ENCODE measurements at regions not wholly inside any gene's neighbourhood (a gene's known extent, or its start where the extent isn't known, plus 50 kb on each side); places are given as distances from the start of the nearest gene placed in this dataset.
A peak's percentile ranks its signal among the peaks of the same experiment; 100 is the strongest.

DNA sequence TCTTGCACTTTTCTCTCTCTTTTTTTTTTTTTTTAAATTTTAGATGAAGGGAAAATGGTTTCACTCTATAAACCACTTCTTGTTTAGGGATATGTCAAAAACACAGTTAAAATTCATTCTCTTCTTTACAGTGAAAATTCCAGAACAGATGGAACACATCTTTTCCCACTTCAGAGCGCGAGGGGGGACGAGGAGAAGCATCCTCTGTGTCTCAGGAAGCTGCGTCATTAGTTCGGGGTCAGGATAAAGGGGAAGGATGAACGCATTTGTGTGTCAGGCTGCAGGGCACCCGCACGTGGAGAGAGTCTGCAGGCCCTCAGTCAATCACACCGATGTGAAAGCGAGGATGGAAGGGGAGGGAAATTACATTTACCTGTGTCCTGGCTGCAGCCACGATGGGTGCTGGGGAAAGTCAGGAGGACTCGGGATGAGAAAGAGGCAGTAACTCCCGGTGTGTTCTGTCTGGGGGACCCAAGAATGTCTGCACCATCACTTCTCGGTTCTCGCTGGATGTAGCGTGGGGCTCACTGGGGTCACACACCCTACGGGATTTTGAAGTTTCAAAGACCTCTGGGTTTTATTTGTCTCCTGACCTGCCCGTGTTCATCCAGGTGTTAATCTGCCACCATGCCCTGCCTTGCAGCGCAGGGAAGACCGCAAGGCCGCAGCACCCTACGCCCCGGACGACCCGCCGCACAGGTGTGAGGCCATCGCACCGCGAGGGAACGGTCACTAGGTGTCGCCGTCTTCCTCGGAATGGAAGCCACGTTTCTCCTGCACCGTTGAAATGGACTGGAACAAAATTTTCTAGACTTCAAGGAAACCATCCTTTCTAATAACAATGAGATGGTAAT is 66.7 kb upstream of the PITRM1 start:
- DNase-seq (ENCODE audit: low read depth in 2 of 2) = peak; percentile 37 to 58

DNA sequence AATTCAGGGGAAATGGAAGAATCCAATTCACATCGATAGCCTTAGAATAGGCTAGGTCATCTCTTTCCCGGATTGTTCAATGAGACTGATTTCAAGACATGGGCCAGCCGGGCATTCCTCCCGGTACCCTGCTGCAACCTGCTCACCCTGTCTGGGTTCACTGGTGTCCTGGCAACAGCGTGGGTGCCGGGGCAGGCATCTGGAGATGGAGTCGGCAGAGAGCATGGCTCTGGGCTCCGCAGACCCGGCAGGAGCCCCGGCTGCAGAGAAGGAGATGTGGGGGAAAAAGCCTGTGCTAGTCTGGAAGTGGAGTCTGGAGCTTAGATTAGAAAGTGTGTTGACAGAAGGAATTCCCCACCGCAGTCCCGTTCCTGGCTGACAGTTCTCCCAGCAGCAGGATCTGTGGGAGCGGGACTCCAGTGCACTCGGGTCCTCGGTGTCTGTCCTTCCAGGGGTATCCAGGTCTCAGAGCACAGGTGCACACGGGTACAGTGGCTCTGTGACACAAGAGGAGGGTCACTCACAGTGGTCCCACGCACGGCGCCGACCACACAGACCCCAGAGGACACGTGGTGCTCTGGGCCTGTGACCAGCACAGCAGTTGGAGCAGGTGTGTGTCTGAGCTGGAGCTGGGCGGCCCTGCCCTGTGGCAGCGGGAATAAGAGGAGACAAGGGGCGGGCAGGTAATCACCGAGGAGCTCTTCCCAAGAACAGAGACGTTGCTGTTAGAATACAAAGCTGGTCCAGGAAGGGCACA is 65.7 kb upstream of the PITRM1 start:
- DNase-seq (ENCODE audit: low read depth in 2 of 2) = no peak

DNA sequence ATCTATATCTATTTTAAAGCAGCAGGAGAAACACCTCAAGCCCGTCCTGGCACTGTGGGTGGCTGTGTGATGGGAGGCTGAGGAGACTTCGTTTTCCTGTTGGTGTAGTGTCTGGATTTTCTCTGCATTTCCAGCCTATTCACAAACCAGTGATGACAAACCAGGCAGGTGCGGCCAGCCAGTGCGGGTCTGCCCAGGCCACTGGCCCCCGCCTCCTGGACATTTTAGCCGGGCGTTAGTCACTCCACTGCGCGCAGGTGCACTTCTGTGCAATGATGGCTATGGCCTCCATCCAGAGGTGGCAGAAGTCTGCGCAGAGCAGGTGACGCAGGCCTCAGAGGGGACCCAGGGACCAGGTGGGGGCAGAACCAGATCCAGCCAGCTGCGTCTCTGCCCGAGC is 64.9 kb upstream of the PITRM1 start:
- DNase-seq (ENCODE audit: low read depth in 2 of 2) = no peak

DNA sequence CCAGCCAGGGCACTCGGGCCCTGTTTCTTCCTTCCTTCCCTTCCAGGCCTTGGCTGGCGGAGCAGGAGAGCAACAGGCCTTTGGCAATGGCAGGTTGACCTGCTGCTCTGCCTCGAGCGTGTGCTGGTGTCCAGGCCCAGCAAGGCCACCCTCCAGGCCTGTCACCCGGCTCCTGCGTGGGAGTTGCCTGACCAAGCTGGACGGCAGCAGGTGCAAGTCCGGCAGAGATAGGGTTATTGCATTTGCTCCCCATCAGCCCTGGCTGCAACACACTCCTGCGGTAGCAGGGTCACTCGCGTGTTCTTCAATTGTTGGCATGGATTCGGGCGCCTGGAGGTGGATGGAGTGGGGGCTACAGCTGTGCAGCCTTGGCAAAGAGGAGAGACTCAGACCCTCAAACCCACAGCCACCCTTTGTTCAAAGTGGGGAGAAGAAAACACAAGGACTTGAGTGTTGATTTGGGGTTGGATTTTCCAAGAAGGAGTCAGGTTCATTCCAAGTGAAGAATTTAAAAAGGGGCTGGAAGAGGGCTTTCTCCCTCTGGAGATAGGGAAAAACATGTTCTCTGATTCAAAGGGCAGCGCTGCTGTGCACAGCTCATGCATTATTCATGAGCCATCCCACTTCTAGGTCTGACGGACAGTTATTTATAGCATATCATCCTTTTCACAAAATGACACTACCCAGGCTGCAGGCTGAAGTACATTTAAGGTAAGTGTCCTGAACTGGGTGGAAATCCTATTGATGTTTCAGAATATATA is 64.2 kb upstream of the PITRM1 start:
- DNase-seq (ENCODE audit: low read depth in 2 of 2) = no peak

DNA sequence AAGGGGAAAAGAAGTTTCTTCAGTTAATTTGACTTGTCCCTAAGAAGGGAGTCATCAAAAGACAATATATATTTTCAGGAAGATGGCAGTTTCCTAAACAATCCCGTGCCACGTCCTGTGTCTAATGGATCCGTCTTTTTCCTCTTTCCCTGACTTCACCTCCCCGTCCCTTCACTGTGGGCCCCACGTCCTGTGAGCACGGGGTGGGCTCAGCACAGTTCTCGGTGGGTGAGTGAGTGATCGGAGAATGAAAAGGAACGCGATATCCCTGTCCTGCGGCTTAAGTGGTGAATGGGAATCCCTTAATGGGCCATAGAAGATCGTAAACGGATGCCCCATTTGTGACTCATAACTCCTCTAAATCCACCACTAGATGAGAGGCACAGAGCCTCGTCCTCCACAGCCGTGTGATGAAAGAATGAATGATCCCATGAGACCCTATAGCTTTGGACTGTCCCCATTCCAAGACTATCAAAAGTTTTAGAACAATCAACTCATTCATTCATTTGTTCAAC is 63.5 kb upstream of the PITRM1 start:
- DNase-seq (ENCODE audit: low read depth in 2 of 2) = no peak

DNA sequence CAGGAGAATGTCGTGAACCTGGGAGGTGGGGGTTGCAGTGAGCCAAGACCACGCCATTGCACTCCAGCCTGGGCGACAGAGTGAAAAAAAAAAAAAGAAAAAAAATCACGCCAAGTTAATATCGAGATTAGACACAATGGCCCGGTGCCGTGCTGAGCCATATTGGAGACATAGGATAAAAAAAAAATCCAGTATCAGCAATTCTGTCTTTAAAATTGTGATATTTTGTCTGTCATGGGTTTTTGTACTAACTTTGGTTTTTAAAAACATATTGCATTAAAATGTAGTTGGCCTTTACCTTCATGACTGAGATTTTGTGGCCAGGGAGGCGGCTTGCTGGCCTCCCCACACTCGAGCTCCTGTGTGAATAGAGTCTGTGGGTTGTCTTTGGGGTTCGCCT is 62.8 kb upstream of the PITRM1 start:
- DNase-seq (ENCODE audit: low read depth in 2 of 2) = no peak

DNA sequence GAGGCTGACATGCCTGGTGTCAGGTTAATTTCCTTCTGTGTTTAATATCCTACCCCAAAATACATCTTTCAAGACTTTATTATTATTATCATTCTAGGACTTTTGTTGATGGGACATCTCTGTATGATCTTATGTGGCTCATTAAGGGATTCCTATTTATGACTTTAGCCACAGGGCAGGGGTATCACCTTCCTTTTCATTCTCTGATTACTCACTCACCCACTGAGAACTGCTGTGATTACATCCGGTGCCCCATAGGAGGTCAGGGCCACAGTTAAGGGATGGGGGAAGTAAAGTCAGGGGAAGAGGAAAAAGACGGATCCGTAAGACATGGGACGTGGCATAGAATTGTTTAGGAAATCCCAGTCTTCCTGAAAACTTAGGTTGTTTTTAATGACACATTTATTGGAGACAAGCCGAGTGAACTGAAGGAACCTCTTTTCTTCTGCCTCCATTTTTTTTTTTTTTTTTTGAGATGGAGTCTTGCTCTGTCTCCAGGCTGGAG is 61.0 kb upstream of the PITRM1 start:
- no peak for DNase-seq (ENCODE audit: low read depth in 2 of 2)

DNA sequence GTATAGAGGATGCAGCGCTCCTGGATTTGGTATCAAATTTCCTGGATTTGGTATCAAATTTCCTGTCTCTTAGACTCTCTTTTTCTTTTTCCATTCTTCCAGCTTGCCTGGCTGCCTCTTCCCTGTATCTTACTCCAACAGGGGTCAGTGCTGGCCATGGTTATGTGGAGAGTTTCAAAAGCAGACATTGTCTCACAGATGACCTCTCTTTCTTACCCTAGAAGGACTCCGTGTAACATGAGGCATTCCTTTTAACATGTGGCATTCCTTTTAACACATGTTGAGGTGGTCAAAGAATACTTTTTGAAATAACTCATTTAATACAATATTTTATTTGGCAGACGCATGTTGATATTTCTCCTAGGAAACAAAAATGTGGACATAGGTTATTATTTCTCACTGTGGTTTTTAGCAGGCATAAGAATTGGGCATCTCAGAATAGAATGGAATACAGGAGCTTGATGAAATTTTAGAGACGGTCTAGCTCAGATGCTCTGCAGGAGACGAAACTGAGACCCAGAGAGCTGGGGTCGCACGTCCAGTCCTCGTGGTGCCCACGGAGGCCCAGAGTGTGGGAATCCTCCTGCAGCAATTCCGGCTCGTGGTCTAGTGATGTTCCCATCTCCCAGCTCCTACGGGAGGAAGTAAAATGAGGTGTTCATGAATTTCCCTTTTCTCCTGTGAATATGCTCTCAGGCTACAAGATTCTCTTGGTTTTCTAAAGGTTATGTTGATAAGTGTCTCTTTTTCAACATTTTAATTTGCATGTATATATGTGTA is 59.6 kb upstream of the PITRM1 start:
- no peak for DNase-seq (ENCODE audit: low read depth in 2 of 2)

DNA sequence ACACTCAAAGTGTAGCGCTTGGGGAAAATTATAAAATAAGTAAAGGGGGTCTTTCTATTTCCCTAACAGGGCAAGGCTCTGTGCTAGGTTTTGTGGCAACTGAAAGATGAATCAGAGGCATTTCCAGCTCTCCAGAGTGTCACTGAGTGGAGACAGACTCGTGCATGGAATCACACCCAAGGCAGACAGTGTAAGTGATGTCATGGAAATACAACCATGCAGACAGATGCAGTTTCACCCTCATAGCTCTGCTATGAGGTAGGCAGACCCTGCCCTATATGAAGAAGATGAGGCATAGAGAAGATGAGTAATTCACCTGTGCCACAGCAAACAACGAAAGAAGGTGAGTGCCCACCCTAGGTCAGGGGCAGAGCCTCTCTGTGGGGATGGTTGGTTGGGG is 57.2 kb upstream of the PITRM1 start:
- DNase-seq (ENCODE audit: low read depth in 2 of 2) = no peak

DNA sequence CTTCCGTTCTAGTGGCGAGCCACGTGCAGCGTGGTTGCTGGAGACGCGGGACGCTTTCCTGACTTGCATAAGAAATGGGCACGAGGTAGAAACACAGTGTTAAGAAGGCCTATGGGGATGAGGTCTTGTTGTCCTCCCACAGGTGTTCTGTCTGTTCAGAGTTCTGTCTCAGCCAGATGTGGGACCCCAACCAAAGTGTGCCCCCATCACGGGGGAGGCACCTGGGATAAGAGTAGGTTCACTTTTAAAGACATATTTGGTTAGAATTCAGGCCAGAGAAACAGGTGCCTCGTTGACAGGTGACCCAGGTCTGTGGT is 56.0 kb upstream of the PITRM1 start:
- no peak for DNase-seq (ENCODE audit: low read depth in 2 of 2)

DNA sequence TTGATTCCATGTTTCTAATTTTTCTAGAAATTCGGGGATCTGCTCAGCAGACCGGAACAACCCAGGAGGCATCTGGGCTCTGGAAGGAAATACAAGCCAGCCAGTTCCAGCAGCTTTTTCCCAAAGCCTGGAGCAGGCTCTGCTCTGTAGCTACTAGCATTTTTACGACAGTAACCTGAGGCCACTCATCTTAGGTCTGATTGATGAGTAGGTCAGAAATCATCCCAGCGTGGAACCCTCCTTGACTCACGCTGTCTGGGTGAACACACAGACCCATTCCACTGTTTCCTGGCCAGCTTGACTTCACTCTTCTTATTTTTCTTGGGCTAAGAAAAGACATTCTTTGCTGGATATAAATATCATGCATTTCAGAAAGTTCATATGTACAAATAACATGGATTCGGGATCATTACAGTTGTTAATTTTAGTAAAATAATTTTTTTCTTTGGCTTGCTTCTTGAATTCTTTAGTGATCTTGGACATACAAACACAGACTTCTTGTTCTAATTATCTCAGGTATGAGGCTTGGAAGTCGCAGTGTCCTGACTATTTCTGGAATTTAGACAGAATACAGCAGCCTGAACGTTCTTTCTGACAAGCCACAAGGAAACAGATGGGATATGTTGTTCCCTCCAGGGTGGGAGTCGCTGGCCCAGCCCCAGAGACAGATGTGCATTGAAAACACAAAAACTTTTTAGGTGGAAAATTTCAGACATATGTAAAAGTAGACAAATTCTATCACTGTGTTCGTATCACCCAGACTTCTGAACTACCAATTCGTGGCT is 54.6 kb upstream of the PITRM1 start:
- no peak for DNase-seq (ENCODE audit: low read depth in 2 of 2)

DNA sequence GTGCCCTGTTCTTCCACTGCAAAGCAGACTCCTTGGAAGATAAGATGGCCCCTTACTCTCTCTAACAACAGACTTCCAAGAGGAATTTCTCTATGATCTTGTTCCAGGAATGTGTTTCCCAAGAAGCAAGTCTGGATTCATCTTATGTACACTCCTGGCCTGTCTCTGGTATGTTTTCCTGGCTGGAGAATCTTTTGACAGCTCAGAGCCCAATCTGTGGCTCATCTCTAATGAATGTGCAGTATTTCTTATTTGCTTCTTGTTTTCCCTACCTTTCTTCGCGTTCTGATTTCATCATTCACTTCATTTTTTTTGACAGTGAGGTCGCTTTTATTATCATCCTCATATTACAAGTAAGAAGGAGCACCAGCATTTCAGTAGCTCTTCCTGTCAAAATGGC is 53.0 kb upstream of the PITRM1 start:
- DNase-seq (ENCODE audit: low read depth in 2 of 2) = no peak

DNA sequence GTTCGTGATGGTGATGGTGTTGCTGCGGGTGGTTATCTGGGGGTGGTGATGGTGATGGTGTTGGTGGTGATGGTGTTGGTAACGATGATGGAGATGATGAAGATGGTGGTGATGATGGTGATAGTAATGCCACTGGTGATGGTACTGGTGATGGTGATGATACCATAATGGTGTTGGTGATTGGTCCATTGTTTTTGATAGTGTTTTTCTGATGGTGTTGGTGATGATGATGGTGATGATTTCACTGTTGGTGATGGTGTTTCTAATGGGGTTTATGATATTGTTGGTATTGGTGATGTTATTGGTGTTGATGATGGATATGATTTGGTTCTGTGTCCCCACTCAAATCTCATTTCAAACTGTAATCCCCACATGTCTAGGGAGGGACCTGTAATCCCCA is 51.7 kb upstream of the PITRM1 start:
- DNase-seq (ENCODE audit: low read depth in 2 of 2) = no peak

DNA sequence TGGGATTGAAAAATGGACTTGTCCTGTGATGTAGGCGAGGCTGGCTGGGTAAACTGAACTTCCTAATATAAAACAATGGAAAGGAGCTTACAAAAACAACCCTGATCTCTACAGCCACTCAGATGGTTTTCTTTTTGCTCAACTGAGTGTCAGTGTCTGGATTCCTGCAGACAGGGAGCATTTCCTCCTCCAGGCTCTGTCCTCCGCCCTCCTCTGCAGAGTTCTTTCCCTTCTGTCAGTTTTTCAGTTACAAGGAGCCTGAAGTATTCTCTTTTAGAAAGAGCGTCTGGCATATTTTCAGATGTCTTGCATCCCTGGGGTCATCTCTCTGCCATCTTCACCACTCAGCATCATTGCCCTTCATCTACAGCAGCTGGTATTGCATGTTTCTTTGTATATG is 50.0 kb upstream of the PITRM1 start:
- no peak for DNase-seq (ENCODE audit: low read depth in 2 of 2)
